SK-N-SH treated with all-trans-retinoic acid at 6 μM for 48 hours (cell line): ENCODE measurements at regions not wholly inside any gene's neighbourhood (a gene's known extent, or its start where the extent isn't known, plus 50 kb on each side); places are given as distances from the start of the nearest gene placed in this dataset.

Source experiments
- CSDC2 ChIP-seq: fragments of 250-450 bp; sonication (Bioruptor Pico); IDR thresholded peaks from 2 replicates; pipeline ENCODE4 v1.5.0; 2020; ENCODE audit warnings: mild to moderate bottlenecking, moderate library complexity
- CSRNP3 ChIP-seq: fragments of 250-450 bp; sonication (Bioruptor Pico); IDR thresholded peaks from 2 replicates; pipeline ENCODE4 v1.5.1; 2021; ENCODE audit warnings: mild to moderate bottlenecking, moderate library complexity
- ESRRG ChIP-seq: fragments of 250-450 bp; sonication (Bioruptor Pico); IDR thresholded peaks from 2 replicates; pipeline ENCODE4 v1.6.1; 2021; ENCODE audit warnings: mild to moderate bottlenecking
- OSR1 ChIP-seq: fragments of 250-450 bp; sonication (Bioruptor Pico); IDR thresholded peaks from 2 replicates; pipeline ENCODE4 v1.8.0; 2022; ENCODE audit warnings: moderate library complexity, mild to moderate bottlenecking, inconsistent platforms
- PATZ1 ChIP-seq: fragments of 250-450 bp; sonication (Bioruptor Pico); IDR thresholded peaks from 2 replicates; pipeline ENCODE4 v1.8.0; 2020; ENCODE audit warnings: mild to moderate bottlenecking, moderate library complexity, borderline replicate concordance
- PPARA ChIP-seq: fragments of 250-450 bp; sonication (Bioruptor Pico); IDR thresholded peaks from 2 replicates; pipeline ENCODE4 v1.5.0; 2020; ENCODE audit warnings: mild to moderate bottlenecking, borderline replicate concordance
- SNAI2 ChIP-seq: fragments of 250-450 bp; sonication (Bioruptor Pico); IDR thresholded peaks from 2 replicates; pipeline ENCODE4 v1.5.0; 2020; ENCODE audit warnings: mild to moderate bottlenecking, moderate library complexity
- ZC3H10 ChIP-seq: fragments of 250-450 bp; sonication (Bioruptor Pico); IDR thresholded peaks from 2 replicates; pipeline ENCODE4 v1.5.1; 2021; ENCODE audit warnings: mild to moderate bottlenecking, moderate library complexity
- ZFP3 ChIP-seq: fragments of 250-450 bp; sonication (Bioruptor Pico); IDR thresholded peaks from 2 replicates; pipeline ENCODE4 v1.5.0; 2020; ENCODE audit warnings: mild to moderate bottlenecking, moderate library complexity
- ZNF565 ChIP-seq: fragments of 450-650 bp; formaldehyde crosslinking; conservative IDR thresholded peaks from 2 replicates; pipeline ENCODE4 v1.5.0; 2020; ENCODE audit warnings: low read depth, mild to moderate bottlenecking, moderate library complexity
- ZNF8 ChIP-seq: fragments of 450-650 bp; formaldehyde crosslinking; IDR thresholded peaks from 2 replicates; pipeline ENCODE4 v1.5.0; 2020; ENCODE audit warnings: mild to moderate bottlenecking, moderate library complexity

- no peak for TF ChIP-seq ZNF565 (CRISPR knock-in tag)
- no peak for TF ChIP-seq ZFP3 (CRISPR knock-in tag)
- TF ChIP-seq SNAI2 (CRISPR knock-in tag): no peak
- no peak for TF ChIP-seq ZNF8 (CRISPR knock-in tag)
- TF ChIP-seq ZC3H10: no peak
- no peak for TF ChIP-seq PATZ1 (CRISPR knock-in tag)
- no peak for TF ChIP-seq ESRRG (CRISPR knock-in tag)
- no peak for TF ChIP-seq OSR1 (CRISPR knock-in tag)
- no peak for TF ChIP-seq CSDC2
- no peak for TF ChIP-seq CSRNP3 (CRISPR knock-in tag)
- no peak for TF ChIP-seq PPARA (CRISPR knock-in tag)
These were observed 185.4 kb downstream of the IGLL1 start for GRCh38 chr22:23394525-23395326.
